Activated CD4-positive, alpha-beta T cell treated with anti-CD3 and anti-CD28 coated beads for 24 hours (primary cell): ENCODE measurements at regions not wholly inside any gene's neighbourhood (a gene's known extent, or its start where the extent isn't known, plus 50 kb on each side); places are given as distances from the start of the nearest gene placed in this dataset.

Source experiments
- DNase-seq, 2 donors: peaks; one replicate each; pipeline ENCODE4 v3.0.0-alpha.2; 2020; ENCODE audit warnings: low read depth in 2 of 2

DNA sequence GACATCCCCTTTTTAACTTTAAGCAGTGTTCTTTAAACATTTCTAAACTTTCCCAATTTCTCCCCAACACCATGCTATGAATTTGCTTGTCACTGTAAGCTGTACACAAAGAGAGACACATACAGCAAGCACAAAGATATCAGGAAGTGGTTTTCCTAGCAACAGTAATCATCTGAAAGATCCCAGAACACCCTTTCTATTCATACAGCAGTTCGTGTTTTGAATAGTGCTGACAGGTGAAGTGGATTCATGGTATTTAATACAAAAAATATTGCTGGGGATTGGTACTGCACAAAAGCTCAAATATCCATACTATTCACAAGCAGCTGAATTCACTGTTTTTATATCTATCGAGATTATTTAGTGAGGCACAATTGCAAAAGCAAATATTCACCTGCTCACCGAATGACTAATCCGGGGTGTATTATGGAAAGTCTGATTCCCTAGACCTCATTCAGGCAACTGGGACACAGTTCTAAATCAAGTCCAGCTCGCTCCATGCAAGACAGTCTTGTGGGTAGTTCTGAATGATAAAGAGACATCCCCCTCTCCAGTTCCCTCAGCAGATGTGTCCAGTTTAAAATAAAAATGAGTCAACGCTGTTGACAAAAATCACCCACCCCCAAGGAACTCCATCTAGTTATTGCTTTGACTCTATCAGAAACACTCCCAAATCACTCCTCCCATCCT lies 107.1 kb upstream of the TSHZ2 start:
- DNase-seq: no peak

DNA sequence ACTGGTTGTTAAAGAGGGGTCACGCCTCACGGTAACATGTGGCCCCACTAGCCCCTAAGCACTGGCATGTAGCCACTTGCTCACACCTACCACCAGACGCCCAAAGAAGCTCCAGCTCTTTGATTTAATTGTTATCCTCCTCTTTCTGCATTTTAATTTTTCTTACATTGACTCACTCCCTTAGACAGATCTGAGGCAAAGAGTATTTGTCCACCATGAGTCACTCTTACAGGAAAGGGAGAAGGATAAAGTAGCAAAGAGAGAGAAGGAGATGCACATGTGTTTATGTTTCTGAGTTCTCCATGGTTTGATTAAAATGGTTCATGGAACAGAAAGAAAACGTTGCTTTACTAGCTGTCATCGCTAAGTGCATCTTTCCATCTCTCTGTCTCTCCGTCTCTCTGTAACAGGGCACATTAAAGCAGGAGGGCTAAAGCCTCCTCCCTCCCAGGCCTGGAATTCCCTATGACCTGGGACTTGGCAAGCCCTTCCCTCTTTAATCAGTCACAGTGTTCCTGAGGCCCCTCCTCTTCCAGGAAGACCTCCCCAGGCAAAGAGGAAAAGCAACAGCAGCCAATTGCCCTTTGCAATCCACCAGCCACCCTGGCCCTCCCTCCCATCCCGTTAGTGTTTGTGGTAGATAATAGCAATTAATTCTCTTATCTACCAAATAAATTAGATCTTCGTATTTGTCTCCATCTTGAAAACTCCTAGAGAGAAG lies 112.8 kb upstream of the TSHZ2 start:
- DNase-seq: no peak

DNA sequence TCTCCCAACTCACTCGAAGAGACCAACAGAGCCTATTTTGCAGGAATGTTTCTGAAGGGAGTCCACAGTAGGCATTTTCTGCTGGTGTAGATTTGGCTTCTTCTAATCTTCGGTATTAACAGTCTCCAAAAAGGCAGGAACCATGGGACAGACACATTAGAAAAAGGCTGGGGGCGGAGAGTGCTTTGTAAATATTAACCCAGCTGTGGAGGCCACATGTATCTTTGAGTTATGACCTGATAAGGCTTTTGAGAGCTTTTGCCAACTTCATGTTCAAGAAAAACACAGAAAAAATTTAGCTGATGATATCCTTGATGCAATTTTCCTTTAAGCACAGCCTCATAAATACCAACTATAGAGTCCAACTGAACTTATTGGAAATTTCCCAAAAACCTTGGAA lies 119.4 kb upstream of the TSHZ2 start:
- no peak for DNase-seq

DNA sequence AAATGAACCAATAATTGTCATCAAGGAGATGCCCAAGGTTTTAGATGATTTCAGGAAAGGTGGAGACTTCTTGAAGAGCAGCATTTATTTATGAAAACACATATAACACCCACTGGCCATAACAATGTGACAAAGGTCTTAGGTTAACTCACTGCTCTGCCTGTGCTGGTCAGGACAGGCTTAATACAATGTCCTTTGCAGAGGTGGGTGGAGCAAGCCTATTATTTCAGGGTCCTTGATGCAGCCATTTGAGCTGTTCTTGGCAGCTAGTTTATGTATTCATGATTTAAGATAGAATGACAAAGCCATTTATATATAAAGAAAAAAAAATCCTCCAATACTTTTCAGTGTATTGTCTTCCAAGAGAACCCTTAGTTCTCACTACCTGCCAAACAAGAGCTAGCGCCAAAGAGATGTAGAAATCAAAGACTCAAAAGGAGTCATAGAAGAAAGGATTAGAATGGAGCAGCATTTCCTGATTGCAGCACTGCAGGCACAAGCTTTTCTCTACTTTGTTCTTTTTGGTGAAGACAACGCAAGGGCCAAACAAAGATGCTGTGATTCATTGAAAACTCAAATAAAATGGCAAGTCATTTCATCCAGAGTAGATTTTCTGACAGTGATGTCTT lies 124.3 kb upstream of the TSHZ2 start:
- no peak for DNase-seq

DNA sequence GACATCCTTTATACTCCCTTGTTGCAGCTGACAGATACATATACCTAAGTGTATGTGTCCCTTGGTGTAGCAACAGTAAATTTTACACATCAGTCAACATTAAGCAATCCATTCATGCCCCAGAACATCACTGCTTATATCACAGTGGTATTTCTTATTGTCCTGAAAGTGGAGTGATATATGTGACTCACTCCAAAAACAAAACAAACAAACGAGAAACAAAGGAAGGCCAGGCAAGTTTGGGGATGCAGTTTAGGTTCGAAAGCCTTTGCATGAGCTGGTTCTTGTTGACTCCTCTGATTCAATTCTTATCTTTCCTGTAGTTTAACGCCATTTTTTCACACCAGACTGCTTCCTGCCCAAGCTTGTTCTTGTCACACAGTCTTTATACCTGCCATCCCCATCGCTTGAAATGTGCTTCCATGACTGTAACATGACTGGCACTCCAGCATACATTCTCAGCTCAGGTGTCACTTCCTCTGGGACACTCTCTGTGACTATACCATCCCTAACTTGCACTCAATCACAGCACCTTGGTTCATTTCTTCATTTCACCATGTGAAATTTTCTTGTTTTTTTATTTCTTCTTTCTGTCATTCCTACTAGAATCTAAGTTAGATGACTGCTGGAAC lies 125.0 kb upstream of the TSHZ2 start:
- no peak for DNase-seq

DNA sequence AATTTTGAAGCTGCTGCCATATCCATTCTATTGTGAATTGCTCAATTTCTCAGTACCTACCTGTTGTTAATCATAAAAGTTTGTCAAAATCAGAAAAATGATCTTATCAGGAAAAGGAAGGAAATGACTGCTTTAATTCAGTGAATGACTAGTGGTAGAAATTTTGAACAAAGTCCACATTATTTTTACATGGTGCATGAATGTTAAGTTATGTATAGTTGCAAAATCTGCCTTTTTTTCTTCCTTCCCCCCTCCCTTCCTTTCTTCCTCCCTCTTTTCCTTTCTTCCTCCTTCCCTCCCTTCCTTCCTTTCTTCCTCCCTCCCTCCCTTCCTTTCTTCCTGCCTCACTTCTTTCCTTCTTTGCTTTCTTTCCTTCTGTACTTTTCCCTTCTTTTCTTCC lies 127.1 kb upstream of the TSHZ2 start:
- no peak for DNase-seq

DNA sequence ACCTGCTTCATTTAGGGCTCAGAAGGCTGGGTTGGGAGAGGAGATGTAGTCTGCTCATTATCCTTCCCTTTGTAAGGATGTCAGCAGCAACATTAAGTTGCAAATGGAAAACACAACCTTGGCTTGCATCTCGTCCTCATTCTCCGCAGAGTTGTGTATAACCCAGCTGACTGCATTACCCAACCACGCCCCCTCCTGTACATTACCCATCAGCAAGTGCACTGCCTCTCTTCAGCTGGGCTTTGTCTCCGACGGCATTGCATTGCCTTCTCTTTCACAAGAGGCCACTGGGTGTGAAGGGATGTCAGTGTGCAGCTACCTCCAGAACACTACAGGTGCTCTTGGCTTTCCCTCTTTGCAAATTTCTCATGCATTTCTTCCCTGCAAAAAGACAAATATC lies 128.7 kb upstream of the TSHZ2 start:
- no peak for DNase-seq

DNA sequence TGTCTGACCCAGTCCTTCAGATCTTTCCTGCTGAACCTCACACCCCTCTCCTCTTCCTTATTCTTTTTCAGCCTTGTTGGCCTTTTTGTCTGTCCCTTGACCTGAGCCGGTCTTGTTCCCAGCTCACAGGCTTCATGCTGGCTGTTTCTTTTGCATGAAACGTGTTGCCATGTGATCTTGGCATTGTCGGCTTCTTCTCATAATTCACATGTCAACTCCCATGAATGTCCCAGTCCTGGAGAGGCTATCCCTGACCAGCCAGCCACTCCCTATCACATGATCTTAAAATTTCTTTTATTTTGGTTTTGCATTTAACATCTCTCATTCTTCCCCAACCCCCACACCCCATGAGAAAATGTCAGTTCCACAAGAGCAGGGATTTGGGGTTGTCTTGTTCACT lies 131.2 kb upstream of the TSHZ2 start:
- DNase-seq: no peak

DNA sequence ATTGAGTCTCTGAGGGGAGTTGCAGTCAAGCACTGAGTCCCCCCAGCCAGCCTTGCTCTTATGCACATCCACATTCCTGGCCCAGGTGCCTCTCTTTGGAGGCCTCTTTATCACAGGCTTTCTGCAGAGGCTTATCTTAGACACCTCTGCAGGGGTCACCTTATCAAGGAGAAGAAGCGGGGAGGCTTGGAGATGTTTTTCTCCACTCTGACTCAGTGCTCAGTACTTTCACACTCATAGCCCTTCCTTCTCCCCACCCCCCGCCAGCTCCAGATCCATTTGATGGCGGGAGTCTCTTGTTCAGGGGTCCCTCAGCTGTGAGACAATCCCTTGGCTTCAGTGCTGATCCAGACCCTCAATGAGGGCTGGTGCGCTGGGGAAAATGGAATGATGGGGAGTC lies 132.1 kb upstream of the TSHZ2 start:
- DNase-seq: no peak

DNA sequence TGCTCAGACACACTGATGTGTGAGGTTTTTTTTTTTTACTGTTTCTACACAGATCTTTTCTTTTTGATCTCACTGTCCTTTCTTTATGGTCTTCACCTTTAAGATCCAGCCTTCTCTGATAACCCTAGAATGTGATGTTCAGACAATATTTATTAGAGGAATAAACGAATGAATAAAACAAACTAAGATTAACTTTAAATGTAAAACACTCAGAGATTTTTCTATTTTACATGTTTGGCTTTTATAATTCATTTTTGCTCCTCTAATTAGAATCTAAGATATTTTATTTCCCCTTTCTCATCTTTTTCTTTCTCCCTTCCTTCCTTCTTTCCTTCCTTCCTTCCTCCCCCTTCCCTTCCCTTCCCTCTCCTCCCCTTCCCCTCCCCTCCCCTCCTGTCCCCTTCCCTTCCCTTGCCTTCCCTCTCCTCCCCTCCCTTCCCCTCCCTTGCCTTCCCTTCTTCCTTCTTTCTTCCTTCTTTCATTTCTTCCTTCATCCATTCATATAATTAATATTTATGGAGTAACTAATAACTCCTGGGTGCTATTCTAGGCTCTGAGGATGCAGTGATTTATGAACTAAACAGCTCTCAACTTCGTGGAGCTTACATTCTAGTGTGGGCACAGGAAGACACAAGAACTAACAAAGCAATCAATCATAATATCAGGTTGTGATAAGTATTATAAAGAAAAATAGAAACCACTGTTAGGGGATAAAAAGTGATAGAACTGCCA lies 133.5 kb upstream of the TSHZ2 start:
- no peak for DNase-seq

DNA sequence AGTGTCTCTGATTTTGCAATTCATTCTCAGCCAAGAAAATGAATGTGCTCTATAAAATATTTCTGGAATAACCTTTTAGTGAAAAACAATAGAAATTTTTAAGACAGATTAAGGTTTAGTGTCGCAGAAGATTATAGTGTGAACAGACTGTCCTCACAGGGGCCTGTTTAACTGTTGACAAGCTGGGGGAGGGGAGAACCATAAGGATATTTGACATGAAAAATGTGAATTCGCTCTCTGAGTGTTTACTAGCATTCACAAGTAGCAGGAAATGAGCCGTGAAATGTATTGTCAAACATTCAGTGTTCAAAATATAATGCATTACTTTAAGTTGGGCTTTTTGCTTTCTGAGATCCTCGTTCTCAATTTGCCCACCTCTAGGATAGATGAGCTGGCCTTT lies 134.8 kb upstream of the TSHZ2 start:
- DNase-seq: no peak

DNA sequence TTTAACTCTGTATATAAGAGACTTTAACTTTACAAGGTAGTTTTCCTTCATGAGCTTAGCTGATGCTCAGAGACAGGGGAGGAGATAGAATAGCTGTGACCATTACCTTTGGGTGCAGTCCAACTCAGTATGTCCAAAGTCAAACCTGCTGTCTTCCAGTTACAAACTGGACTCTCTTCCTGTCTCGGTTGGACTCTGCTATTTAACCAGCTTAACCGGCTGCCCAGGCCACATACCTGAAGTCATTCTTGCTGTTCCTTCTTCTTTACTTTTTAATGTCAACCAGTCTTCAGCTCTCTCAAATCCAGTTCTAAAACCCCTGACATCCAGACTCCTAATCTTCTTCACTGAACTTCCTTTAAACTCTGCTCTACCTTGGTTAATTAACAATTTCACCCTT lies 138.3 kb upstream of the TSHZ2 start:
- DNase-seq: no peak

DNA sequence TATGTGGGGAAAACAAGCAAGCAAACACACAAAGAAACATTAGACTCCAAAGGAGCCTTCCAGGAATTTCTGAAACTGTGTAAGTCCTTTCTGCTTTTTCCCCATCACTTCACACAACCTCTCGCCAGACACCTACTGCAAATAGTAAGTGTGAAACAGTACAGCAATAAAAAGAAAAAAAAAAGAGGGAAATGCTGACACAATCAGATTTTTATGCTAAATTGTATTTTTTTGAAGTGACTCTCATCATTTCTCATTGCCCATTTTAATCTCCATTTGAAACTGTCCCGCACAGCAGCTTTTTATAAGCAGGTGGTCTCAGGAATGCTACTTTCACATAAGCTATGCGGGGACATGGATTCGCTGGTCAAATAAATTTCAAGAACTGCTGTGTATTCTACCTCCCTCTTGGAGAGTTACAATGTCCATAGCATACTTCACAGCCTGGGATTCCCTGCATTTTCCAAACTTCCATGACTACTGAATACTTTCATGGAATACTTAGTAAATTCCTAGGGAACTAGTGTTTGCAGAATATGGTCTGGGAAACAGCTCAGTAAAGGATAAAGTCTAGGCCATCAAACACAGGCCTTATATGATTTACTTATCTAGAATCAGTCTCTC lies 139.9 kb upstream of the TSHZ2 start:
- DNase-seq: no peak

DNA sequence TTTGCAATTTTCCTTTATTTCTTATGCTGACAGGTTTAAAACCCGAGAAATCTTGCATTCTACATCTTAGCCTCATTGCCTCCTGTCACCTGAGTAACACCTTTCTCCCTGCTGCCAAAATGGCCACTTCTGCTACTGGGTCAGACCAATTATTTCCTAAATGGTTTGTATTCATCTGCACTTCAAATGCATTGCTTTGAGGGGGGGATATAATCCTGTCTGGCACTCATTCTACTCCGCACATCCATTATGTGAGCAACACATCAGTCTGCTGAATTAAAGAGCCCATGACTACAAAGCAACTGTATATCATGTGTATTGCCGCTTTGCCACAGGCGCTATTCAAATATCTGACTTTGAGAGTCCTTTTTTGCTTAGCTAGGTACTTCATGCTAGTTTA lies 141.6 kb upstream of the TSHZ2 start:
- DNase-seq: no peak

DNA sequence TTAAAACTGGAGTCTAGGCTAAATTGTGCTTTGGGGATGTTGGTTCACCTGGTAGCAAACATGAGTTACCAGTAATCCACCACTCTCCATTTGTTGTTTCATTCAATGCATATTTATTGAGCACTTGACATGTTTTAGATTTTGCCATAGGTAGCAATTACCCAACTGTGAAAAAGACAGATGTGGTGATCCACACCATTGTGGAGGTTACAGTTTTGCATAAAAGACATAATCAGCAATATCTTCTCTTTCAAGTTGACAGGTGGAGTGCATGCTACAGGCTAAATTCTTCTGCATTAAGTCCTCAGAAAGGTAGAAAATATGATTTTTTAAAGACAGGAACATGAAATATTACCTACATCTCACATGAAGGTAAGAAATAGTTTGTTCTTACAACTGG lies 143.0 kb upstream of the TSHZ2 start:
- DNase-seq: no peak

DNA sequence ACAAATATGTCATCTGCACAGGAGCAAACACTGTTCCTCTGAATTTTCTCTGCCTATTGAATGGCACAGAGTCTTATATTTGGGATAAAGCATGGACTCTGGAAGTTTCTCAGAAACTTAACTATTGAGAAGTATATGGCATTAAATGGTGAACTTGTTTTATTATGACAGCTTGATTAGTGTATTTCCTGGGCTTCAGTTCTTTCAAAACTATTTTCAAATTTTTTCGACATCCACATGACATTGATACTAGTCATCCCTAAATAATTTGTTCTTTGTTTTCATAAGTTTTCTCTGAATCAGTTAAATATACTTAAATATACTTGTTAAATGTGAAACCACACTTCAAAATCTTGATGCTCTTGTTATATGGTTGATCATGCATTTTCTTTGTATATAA lies 144.0 kb upstream of the TSHZ2 start:
- DNase-seq: no peak

DNA sequence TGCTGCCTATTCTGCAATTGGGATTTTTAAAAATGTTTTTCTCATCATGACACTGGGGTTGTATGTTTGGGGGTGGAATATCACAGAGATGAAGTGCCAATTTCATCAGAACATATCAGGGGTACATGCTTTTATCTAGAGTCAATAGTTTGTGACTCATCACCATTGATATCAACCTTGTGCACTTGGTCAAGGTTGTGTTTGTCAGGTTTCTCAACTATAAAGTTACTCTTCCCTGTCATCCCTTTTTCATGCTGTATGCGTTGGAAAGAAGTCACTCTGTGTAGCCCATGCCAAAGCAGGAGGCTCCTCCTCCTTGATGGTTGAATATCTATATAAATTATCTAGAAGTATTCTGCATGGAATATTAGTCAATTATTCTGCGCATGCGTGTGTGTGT lies 145.4 kb upstream of the TSHZ2 start:
- no peak for DNase-seq

DNA sequence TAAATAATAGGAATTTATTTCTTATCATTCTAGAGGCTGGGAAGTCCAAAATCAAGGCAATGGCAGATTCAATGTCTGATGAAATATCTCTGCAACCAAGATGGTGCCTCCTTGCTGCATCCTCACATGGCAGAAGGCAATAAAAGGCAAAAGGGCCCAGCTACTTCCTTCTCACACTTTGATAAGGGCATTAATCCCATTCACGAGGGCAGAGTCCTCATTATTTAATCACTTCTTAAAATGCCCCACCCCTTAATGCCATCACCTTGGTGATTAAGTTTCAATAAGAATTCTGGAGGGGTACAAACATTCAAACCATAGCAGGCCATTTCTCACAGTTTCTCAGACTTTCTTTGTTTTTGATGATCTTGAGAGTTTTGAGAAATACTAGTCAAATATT lies 145.8 kb upstream of the TSHZ2 start:
- DNase-seq: no peak

DNA sequence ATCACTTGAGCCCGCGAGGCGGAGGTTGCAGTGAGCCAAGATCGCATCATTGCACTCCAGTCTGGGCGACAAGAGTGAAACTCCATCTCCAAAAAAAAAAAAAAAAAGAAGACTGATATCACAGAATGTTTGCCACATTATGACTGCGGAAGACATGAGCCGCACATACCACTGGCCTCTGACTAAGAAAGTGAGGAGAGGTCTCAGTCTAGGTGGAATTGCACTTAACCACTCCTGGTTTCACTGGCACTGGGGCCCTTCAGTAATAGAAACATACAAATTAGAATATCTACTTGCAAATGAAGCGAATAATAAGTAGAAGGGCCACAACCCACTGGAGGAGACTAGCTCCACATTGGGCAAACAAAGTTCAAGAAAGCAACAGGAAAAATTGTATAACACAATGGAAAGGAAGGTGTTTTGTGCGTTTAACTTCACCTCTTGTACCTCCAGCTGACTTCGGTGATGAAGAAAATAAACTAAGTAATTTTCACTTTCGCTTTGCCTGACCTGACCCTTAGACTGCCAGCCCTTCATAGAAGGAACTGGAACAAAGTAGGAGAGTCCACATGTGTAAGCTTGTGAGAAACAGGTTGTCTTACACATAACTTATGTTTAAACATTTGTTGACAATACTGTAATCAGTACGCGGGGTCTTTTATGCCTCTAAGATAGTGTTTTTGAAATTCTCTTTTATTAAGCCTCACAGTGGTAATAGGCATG lies 147.5 kb upstream of the TSHZ2 start:
- no peak for DNase-seq

DNA sequence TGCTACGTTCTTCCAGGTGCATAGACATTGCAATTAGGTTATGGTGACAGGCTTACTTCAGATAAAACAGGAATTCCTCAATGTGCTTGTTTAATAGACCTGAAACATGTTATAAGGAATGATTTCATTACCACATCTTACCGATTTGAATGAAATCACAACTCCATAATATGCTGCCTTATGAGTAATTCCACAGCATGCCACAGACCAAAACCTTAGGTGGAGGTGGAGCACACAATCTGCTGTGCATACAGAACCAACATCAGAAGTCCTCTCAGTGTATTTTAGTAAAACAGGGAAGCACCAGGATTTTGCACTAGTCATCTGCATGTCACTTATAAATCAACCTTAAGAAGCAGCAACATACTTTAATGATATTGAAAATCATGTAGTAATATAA lies 148.9 kb upstream of the TSHZ2 start:
- DNase-seq: no peak

DNA sequence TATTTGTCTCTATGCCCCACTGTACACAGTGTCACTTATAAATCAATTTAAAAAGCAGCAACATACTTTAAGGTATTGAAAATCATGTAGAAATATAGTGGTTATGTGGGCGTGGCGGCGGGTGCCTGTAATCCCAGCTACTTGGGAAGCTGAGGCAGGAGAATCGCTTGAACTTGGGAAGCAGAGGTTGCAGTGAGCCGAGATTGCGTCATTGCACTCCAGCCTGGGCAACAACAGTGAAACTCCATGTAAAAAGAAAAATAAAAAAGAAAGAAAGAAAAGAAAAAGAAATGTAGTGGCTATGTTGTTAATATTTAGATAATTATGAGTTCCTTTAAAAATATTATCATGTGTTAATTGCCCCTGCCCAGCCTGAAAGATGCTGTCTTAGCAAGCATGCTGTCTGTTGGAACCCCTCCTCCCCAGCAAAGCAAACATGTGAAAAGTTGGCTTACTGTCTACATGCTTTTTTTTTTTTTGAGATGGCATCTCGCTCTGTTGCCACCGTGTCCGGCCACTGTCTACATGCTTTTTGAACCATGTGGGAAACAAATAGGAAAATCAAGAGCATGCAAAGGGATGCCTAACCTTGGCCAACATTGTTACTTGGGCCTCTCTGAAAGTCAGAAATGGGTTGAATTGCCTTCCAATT lies 151.4 kb upstream of the TSHZ2 start:
- no peak for DNase-seq
